Peyer's patch (tissue), 4 donors: ENCODE measurements at regions not wholly inside any gene's neighbourhood (a gene's known extent, or its start where the extent isn't known, plus 50 kb on each side); places are given as distances from the start of the nearest gene placed in this dataset.

Experiments used
- DNase-seq, 3 donors: peaks; one replicate each; pipeline ENCODE4 v3.0.0-alpha.2; 2017 to 2019
- H3K27ac ChIP-seq, 4 donors: fragments of 200-600 bp; sonication (generic); one replicate each; pipeline ENCODE4 v1.5.1; 2016 to 2019
- H3K27me3 ChIP-seq, 2 donors: fragments of 200-600 bp; sonication (generic); one replicate each; pipeline ENCODE4 v1.5.1; 2019
- H3K36me3 ChIP-seq, 3 donors: fragments of 200-600 bp; sonication (generic); one replicate each; pipeline ENCODE4 v1.5.1; 2016 to 2019
- H3K4me1 ChIP-seq, 4 donors: fragments of 200-600 bp; sonication (generic); one replicate each; pipeline ENCODE4 v1.5.1; 2016 to 2019
- H3K4me3 ChIP-seq, 4 donors: fragments of 200-600 bp; sonication (generic); 1 replicate in 3 of 4; 2 replicates in 1 of 4; pipeline ENCODE4 v1.5.1; 2016 to 2019; ENCODE audit warnings: mild to moderate bottlenecking in 1 of 4
- H3K9me3 ChIP-seq, 4 donors: fragments of 200-600 bp; sonication (generic); one replicate each; pipeline ENCODE4 v1.5.1; 2016 to 2019; ENCODE audit warnings: mild to moderate bottlenecking in 1 of 4
- POLR2A ChIP-seq, 2 donors: fragments of 450-650 bp; IDR thresholded peaks; one replicate each; pipeline ENCODE4 v1.5.1; 2017; ENCODE audit warnings: antibody characterized with exemption in 2 of 2, mild to moderate bottlenecking in 2 of 2, moderate library complexity in 2 of 2
- TF ChIP-seq, protein P1 (sequence below), 6 experiments: fragments of 450-650 bp in 4 of 6; fragments of 200-600 bp in 2 of 6; sonication (generic) in 1 of 6; IDR thresholded peaks; one replicate each; pipeline ENCODE4 v1.5.1; 2017 to 2019; ENCODE audit warnings: antibody characterized with exemption in 6 of 6, mild to moderate bottlenecking in 3 of 6, moderate library complexity in 1 of 6

DNA sequence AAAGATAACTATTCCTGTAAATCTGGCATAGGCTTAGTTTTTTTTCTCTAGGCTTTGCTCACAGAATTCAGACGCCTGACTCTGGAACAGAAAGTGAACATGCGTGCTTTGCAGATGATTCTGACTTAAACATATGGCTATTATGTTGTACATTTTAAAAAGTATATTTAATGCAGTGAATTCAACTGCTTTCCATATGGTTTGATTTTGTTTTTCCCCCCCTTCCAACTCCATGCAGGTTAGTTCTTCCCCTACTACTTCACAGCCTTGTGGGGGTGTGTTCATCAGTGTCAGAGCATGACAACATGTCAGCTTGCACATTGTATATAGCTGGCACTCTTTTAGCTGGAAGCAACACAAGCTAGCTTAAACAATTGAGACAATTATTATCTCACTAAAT, 226.8 kb downstream of the TMEM167A start:
- H3K4me1 ChIP-seq = no peaks in the 10 kb centered on the region
- H3K36me3 ChIP-seq = no peaks in the 10 kb centered on the region
- no peak overlapping the region for H3K27ac ChIP-seq
- no peak for TF ChIP-seq POLR2A (IDR thresholded peaks at IDR 0.05)
- TF ChIP-seq, protein P1, sequence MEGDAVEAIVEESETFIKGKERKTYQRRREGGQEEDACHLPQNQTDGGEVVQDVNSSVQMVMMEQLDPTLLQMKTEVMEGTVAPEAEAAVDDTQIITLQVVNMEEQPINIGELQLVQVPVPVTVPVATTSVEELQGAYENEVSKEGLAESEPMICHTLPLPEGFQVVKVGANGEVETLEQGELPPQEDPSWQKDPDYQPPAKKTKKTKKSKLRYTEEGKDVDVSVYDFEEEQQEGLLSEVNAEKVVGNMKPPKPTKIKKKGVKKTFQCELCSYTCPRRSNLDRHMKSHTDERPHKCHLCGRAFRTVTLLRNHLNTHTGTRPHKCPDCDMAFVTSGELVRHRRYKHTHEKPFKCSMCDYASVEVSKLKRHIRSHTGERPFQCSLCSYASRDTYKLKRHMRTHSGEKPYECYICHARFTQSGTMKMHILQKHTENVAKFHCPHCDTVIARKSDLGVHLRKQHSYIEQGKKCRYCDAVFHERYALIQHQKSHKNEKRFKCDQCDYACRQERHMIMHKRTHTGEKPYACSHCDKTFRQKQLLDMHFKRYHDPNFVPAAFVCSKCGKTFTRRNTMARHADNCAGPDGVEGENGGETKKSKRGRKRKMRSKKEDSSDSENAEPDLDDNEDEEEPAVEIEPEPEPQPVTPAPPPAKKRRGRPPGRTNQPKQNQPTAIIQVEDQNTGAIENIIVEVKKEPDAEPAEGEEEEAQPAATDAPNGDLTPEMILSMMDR (IDR thresholded peaks at IDR 0.05) = no peak
- H3K4me3 ChIP-seq = no peak overlapping the region
- DNase-seq = no peak
- H3K9me3 ChIP-seq = no peaks in the 10 kb centered on the region
- no peaks in the 10 kb centered on the region for H3K27me3 ChIP-seq

DNA sequence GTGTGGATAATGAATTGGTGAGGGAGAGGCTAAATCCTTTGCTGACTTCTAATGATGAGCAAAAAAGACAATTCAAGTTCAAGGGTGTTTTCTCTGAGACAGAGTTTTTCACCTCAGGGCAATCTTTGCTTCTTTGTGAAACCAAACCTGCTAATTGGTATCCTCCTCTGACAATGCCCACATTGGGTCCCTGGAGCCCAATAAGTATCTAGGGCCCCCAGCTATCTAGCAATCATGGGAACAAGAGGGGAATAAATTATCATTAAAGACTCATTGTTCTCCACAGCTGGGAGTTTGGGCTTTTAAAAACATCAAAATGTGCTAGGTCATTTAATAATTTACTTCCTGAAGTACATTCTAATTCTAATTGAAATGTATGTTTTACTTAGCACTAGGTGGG, 227.3 kb downstream of the TMEM167A start:
- Histone ChIP-seq H3K4me1 (no peaks in the 10 kb centered on the region), H3K27ac (no peak overlapping the region), H3K27me3 (no peaks in the 10 kb centered on the region), H3K36me3 (no peaks in the 10 kb centered on the region), H3K4me3 (no peak overlapping the region), H3K9me3 (no peaks in the 10 kb centered on the region)
- no peak for DNase-seq
- TF ChIP-seq POLR2A (IDR thresholded peaks at IDR 0.05) = no peak
- TF ChIP-seq, protein P1 (IDR thresholded peaks at IDR 0.05) = no peak

DNA sequence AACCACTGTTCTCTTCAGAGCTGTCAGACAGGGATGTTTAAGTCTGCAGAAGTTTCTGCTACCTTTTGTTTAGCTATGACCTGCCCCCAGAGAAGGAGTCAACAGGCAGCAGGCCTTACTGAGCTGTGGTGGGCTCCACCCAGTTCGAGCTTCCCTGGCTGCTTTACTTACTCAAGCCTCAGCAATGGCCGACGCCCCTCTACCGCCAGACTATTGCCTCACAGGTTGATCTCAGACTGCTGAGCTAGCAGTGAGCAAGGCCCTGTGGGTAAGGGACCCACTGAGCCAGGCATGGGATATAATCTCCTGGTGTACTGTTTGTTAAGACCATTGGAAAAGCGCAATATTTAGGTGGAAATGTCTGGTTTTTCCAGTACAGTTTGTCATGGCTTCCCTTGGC, 229.6 kb downstream of the TMEM167A start:
- no peaks in the 10 kb centered on the region for H3K27me3 ChIP-seq
- no peak for DNase-seq
- no peak for TF ChIP-seq POLR2A (IDR thresholded peaks at IDR 0.05)
- TF ChIP-seq, protein P1 (IDR thresholded peaks at IDR 0.05) = no peak
- no peaks in the 10 kb centered on the region for H3K4me1 ChIP-seq
- no peaks in the 10 kb centered on the region for H3K9me3 ChIP-seq
- no peak overlapping the region for H3K27ac ChIP-seq
- no peaks in the 10 kb centered on the region for H3K36me3 ChIP-seq
- no peak overlapping the region for H3K4me3 ChIP-seq

DNA sequence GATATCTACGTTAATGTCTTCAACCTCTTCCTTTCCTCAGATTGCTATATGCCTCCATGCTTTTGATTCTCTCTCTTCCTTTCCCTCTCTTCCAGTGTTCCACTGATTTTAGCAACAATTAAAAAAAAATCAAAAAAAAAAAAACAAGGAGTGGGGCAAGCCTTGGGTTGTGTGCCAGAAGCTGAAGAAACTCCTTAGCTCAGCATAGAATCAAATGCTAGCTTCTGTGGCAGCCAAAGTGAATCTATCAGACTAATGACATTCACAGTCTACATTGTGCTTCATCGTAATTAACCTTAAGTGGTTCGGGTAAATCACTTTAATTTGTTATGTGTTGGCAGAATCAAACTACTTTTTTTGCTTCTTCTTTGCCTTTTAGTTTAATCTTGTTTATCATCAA, 237.3 kb downstream of the TMEM167A start:
- DNase-seq = no peak
- no peaks in the 10 kb centered on the region for H3K36me3 ChIP-seq
- no peak overlapping the region for H3K27ac ChIP-seq
- H3K4me1 ChIP-seq = no peaks in the 10 kb centered on the region
- H3K9me3 ChIP-seq = no peaks in the 10 kb centered on the region
- no peaks in the 10 kb centered on the region for H3K27me3 ChIP-seq
- H3K4me3 ChIP-seq = no peak overlapping the region
- TF ChIP-seq POLR2A (IDR thresholded peaks at IDR 0.05) = no peak
- TF ChIP-seq, protein P1 (IDR thresholded peaks at IDR 0.05) = no peak

DNA sequence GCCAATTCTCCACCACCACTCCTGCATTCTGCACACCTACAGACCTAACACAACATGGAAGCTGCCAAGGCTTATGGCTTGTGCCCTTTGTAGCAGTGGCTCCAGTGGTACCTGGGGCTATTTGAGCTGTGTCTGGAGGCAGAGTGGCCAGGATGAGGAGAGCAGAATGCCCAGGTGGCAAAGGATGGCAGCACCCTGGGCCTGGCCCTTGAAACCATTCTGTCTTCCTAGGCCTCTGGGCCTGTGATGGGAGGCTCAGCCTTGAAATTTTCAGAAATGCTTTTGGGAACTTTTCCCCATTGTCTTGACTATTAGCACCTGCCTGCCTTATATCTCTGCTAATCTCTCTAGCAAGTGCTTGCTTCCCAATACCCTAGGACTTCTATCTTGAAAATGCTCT, 241.7 kb downstream of the TMEM167A start:
- no peaks in the 10 kb centered on the region for H3K4me1 ChIP-seq
- no peaks in the 10 kb centered on the region for H3K36me3 ChIP-seq
- TF ChIP-seq POLR2A (IDR thresholded peaks at IDR 0.05) = no peak
- TF ChIP-seq, protein P1 (IDR thresholded peaks at IDR 0.05) = no peak
- no peak for DNase-seq
- H3K27me3 ChIP-seq = no peaks in the 10 kb centered on the region
- no peaks in the 10 kb centered on the region for H3K9me3 ChIP-seq
- H3K27ac ChIP-seq = no peak overlapping the region
- H3K4me3 ChIP-seq = no peak overlapping the region

DNA sequence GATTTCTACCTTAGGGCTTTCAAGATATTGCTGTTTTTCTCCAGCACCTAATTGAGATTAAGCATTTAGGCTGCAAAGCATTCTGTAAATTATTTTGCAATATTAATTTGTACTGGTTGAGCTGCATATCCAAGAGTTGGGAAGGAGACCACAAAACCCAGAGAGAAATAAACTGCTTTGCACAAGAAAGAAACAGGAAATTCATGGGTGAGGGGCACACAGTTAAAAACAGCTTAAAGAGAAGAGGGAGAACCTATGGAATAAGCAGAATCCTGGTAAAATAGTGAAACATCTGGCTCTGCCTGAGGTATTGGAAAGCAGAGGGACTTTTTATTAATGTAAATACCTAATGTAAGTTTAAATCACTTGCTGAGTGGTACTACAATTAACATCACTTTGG, 243.0 kb downstream of the TMEM167A start:
- no peaks in the 10 kb centered on the region for H3K36me3 ChIP-seq
- H3K4me1 ChIP-seq = no peaks in the 10 kb centered on the region
- no peak for TF ChIP-seq POLR2A (IDR thresholded peaks at IDR 0.05)
- TF ChIP-seq, protein P1 (IDR thresholded peaks at IDR 0.05) = no peak
- no peaks in the 10 kb centered on the region for H3K27me3 ChIP-seq
- no peaks in the 10 kb centered on the region for H3K9me3 ChIP-seq
- H3K4me3 ChIP-seq = no peak overlapping the region
- H3K27ac ChIP-seq = no peak overlapping the region
- DNase-seq = no peak
